AG04450 (cell line): ENCODE measurements at regions not wholly inside any gene's neighbourhood (a gene's known extent, or its start where the extent isn't known, plus 50 kb on each side); places are given as distances from the start of the nearest gene placed in this dataset.

Experiments used
- CTCF ChIA-PET: fragments of 300-600, 350-600 bp; formaldehyde crosslinking; extraction: SDS; loops from one replicate; lab custom pipeline; 2022; ENCODE audit warnings: antibody characterized with exemption, inconsistent platforms; lab: Charles Lee
- POLR2A ChIA-PET: fragments of 350-600 bp; formaldehyde crosslinking; extraction: SDS; loops from one replicate; lab custom pipeline; 2021; ENCODE audit warnings: antibody characterized with exemption, inconsistent platforms; lab: Yijun Ruan, JAX
- DNase-seq: peaks from one replicate; pipeline ENCODE4 v3.0.0-alpha.2; 2011; ENCODE audit warnings: low read depth, low spot score
- H3K27ac ChIP-seq: one replicate; pipeline ENCODE4 v1.5.1; 2012; ENCODE audit warnings: low read depth, low read length, control low read depth
- H3K27me3 ChIP-seq: one replicate; pipeline ENCODE4 v1.6.0; 2012; ENCODE audit warnings: low read length; ENCODE audit not compliant: control insufficient read depth, insufficient read depth
- H3K4me3 ChIP-seq: 2 replicates; pipeline ENCODE4 v1.5.1; 2011; ENCODE audit warnings: mild to moderate bottlenecking, low read depth, low read length, control low read depth
- H3K9me3 ChIP-seq: 2 replicates; pipeline ENCODE4 v1.5.1; 2012; ENCODE audit warnings: low read length; ENCODE audit not compliant: control insufficient read depth, insufficient read depth
- TF ChIP-seq, protein P1 (sequence below): IDR thresholded peaks from 2 replicates; pipeline ENCODE4 v1.5.1; 2011; ENCODE audit warnings: low read depth, low read length, control low read depth, inconsistent platforms

DNA sequence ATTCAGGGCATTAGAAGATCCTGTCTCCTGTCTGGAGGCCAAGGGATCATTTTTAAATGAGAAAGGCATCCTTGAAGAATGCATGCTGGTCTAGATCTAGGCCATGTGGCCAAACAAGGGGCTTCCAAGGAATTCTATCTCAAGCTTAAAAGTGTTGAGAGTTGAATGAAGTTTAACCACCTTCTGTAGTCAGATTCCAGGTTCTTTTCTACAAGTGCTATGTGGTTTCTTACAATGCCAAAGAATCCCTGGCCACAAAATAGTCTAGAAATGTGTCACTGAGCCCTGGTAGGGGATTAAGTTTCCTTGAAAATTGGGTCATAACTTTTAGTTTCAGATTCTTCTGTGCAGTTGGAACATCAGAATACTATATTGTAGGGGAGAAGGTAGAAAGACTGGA lies 640.7 kb upstream of the ACVR2A start:
- no peaks in the 10 kb centered on the region for H3K9me3 ChIP-seq
- no peak for DNase-seq
- H3K27me3 ChIP-seq, result no peaks in the 10 kb centered on the region
- no peak overlapping the region for H3K4me3 ChIP-seq
- POLR2A ChIA-PET, result no interaction called here
- CTCF ChIA-PET, result no interaction called here
- TF ChIP-seq, protein P1, sequence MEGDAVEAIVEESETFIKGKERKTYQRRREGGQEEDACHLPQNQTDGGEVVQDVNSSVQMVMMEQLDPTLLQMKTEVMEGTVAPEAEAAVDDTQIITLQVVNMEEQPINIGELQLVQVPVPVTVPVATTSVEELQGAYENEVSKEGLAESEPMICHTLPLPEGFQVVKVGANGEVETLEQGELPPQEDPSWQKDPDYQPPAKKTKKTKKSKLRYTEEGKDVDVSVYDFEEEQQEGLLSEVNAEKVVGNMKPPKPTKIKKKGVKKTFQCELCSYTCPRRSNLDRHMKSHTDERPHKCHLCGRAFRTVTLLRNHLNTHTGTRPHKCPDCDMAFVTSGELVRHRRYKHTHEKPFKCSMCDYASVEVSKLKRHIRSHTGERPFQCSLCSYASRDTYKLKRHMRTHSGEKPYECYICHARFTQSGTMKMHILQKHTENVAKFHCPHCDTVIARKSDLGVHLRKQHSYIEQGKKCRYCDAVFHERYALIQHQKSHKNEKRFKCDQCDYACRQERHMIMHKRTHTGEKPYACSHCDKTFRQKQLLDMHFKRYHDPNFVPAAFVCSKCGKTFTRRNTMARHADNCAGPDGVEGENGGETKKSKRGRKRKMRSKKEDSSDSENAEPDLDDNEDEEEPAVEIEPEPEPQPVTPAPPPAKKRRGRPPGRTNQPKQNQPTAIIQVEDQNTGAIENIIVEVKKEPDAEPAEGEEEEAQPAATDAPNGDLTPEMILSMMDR, result no peak
- H3K27ac ChIP-seq, result no peak overlapping the region

DNA sequence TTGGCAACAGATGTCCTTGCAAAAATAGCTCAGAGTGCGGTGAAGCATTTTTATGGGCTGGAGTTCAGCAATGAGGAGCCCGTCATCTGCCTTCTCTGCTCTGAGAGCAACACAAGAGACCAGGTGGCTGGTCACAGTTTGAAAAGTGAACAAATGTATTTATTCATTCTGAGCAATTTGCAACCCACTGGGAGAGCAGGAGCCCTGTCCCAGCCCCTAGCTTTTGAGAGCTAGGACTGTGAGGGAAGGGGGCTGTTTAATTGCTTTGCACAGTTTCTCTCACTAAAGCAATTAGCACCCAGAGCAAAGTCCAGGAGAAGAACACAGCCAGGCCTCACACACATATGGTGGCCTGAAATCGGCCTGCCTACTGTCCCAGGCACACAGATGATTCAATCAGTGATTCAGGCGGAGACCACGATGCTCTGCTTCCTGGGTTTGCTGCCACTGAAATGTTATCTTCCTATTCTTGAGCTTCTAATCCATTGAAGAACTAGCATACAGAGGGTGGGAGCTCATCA lies 646.1 kb upstream of the ACVR2A start:
- Histone ChIP-seq H3K27ac (no peak overlapping the region), H3K4me3 (no peak overlapping the region), H3K27me3 (no peaks in the 10 kb centered on the region), H3K9me3 (no peaks in the 10 kb centered on the region)
- ChIA-PET POLR2A (no interaction called here), CTCF (no interaction called here)
- TF ChIP-seq, protein P1, result no peak
- DNase-seq, result no peak

DNA sequence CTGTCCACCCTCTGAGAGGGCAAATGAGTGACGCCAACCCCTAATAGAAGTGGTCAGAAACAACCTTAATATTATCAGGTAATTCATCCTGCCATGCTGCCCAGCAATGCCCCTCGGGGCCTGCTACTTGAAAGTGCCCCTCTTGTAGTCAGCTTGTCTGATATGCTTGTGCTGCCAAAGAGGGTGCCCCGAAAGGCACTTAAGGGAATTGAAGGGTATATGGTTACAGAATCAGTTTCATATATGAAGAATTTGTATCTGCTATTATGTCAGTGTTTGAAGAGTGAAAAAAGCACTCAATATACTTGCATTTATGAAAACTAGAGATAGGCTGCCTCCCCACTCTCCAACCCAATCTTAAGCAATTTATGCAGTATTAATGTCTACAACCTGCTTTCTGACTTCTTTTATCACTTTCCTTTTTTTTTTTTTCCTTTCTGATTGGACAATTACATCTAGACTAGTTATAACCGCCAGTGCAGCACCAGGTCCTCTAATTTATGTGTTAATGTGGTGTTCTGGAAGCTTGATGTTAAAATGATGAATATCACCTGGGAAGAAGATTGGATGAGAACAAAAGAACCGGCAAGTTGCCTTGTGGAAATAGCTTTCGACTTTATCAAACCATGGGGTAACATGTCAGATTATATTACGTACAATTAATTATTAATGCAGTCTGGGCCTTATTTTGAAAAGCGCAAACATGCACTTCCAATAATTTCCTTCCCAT lies 646.9 kb upstream of the ACVR2A start:
- POLR2A ChIA-PET, result no interaction called here
- Histone ChIP-seq H3K27ac (no peak overlapping the region), H3K27me3 (no peaks in the 10 kb centered on the region), H3K9me3 (no peaks in the 10 kb centered on the region), H3K4me3 (no peak overlapping the region)
- CTCF ChIA-PET, result no interaction called here
- no peak for DNase-seq
- TF ChIP-seq, protein P1, result no peak

DNA sequence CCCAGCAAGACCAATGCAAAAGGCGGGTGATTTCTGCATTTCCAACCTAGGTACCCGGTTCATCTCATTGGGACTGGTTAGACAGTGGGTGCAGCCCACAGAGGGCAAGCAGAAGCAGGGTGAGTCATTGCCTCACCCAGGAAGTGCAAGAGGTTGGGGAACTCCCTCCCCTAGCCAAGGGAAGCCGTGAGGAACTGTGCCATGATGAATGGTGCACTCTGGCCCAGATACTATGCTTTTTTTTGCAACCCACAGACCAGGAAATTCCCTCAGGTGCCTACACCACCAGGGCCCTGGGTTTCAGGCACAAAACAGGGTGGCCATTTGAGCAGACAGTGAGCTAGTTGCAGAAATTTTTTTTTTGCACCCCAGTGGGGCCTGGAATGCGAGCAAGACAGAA lies 662.6 kb upstream of the ACVR2A start:
- H3K9me3 ChIP-seq, result no peaks in the 10 kb centered on the region
- DNase-seq, result no peak
- POLR2A ChIA-PET, result no interaction called here
- TF ChIP-seq, protein P1, result no peak
- H3K27me3 ChIP-seq, result no peaks in the 10 kb centered on the region
- CTCF ChIA-PET, result no interaction called here
- H3K27ac ChIP-seq, result no peak overlapping the region
- no peak overlapping the region for H3K4me3 ChIP-seq

DNA sequence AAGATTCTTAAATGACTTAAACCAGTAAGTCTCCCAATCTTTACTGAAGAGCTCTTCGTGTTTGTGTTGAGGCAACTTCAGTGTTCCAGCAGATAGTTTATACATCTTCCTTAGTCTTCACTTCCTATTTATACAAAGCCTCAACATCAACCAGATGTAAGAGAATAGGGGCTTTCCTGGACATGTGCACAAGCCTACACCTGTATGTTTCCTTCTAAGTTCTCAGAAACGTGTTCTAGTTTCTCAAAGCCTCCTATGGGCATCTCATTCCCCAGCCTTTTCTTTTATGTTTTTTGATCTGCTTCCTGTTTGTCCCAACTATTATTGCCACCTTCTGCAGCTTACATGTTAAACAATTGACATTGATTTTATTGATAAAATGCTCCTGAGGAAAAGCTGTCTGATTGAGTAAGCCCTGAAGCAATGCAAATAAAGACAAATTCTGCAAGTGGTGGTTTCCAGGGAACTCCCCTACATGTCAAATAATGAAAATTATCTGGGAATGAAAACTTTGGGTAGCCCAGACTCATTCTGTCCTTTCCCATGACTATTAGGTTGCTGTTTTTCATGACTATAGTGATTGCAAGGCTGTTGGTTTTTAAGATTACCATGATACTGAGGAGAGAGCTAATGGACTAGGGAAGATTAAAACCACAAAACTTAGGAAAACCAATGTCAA lies 663.3 kb upstream of the ACVR2A start:
- no peaks in the 10 kb centered on the region for H3K9me3 ChIP-seq
- CTCF ChIA-PET, result no interaction called here
- TF ChIP-seq, protein P1, result no peak
- POLR2A ChIA-PET, result no interaction called here
- H3K27ac ChIP-seq, result no peak overlapping the region
- DNase-seq, result no peak
- H3K27me3 ChIP-seq, result no peaks in the 10 kb centered on the region
- H3K4me3 ChIP-seq, result no peak overlapping the region
